NCI-H1417 treated with DMSO at 0.1 percent for 48 hours (cell line): ENCODE measurements at regions not wholly inside any gene's neighbourhood (a gene's known extent, or its start where the extent isn't known, plus 50 kb on each side); places are given as distances from the start of the nearest gene placed in this dataset.
A peak's percentile ranks its signal among the peaks of the same experiment; 100 is the strongest.
"Not testable (repeated sequence)": the region's sequence is repeated elsewhere in the genome, so short reads cannot be mapped to it uniquely, and the experiment has no call there.

Experiments
- DNase-seq: peaks from one replicate; lab custom pipeline; 2025; lab: John Stamatoyannopoulos, UW

DNA sequence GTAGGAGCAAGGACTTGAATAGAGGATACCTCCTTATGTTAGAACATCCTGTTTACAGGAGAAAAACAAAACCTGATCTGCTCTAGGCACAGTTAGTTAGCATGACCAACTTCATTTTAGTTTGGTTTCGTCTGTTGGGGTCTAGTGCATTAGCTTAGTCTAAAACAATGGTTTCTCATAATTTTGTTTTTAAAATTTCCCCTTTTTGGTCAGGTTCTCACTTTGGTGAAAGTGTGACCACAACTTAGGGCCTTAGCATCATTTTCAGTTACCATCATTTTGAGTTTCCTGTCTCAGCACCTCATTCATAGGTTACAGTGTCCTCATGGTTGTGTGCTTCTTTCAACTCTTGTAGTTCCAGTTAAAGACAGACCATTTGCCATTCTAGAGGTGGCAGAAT, 1277.0 kb upstream of the SLC39A10 start:
- DNase-seq, result no peak

DNA sequence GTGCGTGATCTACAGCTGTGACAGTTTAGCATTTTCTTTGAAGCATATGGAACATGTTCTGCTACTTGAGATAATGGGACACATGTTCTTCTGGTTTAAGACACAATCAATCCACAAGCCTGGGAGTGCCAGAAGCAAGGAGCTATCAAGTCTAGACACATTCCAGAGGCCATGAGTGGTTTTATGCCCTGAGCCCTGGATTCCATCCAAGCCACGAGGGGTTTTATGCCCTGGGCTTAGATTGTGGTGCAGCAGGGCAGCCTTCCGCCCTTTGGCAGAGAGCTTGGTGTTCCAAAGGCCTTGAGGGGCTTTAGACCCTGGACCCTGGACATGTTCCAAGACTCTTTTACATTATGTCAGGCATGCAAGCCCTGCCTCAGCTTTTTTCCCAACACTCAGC, 1289.6 kb upstream of the SLC39A10 start:
- DNase-seq, result not testable (repeated sequence)

DNA sequence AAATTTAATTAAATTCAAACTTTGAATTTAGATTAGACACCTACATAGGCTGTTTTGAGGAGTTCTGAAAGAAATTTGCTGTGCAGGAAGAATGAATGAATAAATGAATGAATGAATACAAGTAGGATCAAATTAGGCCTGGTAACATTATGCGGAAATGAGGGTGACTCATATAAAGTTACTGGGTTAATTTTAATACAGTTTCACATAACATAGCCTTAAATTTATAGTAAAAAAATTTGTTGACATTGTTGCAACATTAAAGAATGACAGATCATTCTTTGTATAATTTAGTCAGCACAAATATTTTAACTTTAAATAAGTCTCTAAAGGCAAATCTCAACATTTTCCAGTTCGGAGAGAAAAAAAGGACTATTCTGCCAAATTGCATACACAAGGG, 1293.1 kb upstream of the SLC39A10 start:
- no peak for DNase-seq

DNA sequence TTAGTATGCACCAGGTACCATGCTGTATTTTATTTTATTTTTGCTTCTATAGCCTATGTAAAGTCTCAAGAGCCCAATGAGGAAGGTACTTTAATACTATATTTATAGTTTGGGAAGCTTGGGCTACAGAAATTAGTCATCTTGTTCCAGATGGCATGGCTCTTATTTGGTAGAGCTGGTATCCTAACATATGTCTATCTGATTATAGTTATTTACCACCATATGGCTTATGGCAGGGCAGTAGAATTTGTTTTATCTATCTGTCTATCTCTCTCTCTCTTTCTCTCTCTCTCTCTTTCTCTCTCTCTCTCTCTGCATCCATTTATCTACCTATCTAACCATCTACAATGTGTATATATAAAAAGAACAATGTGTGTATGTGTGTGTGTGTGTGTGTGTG, 1293.7 kb upstream of the SLC39A10 start:
- no peak for DNase-seq

DNA sequence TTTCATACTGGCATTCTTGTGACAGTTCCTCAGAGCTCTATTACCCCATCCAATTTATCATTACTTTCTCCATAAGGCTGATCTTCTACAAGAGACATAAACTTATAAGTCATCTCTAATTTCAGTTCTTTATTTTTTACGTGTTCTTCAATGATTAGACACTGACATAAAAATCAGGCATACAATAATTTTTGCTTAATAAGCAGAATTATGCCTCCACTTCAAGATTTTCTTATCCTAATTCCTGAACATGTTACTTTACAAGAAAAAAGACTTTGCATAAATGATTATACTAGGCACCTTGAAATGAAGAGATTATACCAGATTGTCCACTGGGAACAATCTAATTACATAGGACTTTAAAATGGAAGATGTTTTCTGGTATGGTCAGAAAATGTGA, 1304.5 kb upstream of the SLC39A10 start:
- no peak for DNase-seq

DNA sequence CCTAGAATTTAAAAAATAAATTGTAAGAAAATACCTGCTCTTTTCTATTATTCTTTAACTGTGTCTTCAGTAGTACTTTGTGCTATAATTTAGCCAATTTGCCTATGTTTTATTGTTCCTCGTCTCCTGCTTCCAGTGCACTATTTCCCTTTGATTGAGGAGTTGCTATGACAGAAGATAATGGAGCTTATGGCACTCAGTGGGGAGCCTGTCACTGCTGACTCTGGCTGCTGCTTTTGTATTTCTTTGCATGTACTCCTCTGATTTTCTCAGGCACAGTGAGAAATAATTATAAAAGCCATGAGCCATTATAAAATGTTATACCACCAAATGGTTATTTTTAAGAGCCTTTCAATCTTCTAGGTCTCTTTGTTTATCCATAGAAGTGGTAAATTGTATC, 1310.8 kb upstream of the SLC39A10 start:
- peak; percentile 64 for DNase-seq

DNA sequence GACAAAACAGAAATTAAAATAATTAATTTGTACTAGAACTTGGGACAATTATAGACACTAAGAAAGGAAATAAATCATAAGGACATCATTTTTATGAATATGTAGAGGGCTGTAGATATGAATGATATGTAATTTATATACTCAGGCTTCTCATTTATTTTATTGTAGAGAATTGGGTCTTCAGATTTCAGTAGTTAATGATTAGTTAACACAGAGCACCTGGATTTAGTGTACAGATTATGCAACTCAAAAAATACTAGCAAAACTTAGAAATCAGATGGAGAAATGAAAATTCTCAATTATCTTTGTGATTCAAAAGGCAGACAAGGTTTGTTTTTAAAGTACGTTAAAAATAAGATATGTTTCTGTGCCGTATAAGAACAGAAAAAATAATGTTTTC, 1311.7 kb upstream of the SLC39A10 start:
- DNase-seq, result no peak

DNA sequence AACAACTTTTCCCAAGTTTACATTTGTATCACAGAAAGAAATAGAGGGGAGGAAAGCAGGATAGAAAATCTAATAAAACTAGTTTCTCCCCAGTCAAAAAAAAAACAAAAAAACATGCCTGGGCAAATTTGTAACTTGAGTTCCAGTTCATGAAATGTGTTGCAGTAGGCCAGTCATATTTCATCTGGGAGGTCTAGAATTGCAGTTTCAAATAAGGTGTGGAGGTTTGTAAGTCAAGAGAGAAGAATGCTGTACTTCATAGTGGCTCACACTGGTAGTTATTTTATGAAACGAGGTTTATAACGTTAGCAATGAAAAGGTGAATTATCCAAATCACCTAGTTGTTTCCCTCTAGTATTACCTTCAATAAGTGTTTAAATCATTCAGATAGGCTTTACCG, 1313.9 kb upstream of the SLC39A10 start:
- no peak for DNase-seq

DNA sequence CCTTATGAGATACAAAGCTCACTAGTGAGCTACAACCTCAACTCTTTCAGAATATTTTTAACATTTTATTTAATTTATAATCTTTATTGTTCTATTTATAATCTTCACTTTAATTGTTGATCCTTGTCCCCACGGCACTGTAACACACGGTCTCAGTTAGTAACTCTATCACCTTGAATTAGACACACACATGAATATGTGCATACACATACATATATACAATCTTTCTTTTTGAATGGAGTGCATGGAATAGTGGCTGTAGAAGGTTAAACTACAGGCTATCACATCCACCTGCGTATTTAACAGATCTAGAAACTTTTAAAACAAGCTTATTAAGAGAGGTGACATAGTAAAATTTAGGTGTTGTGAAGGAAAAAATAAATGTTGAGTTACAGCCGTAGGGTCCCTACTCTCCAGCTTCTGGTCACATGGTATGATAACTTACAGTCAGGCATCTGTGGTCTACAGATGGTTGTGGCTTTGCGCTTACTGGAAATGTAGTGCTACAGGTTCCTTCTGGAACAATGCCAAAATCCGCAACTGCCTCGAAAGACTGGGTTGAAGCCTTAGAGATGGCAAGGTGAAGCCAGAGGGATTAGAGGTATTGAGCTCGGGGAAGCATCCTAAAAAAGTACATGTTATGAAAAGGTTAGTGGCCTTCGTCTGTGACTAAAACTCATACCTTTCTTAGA, 1324.1 kb upstream of the SLC39A10 start:
- DNase-seq, result no peak

DNA sequence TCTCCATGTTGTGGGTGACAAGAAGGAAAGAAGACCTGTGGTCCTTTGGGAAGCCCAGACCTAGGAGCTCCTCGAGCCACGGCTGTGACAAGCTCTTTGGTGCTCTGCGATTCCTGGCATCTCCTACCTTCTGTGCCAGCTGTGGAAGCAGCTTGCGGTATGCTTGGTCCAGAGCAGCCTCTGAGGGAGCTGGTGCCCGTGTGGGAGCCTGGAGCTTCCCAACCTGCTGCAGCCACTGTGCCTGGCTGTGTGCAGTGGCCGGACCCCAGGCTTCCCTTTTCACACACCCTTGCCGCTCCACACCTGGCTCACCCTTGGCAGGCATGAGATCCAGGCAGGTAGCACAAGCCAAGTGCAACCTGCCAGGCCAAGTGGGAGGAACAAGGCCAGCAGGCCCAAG, 1328.6 kb upstream of the SLC39A10 start:
- no peak for DNase-seq

DNA sequence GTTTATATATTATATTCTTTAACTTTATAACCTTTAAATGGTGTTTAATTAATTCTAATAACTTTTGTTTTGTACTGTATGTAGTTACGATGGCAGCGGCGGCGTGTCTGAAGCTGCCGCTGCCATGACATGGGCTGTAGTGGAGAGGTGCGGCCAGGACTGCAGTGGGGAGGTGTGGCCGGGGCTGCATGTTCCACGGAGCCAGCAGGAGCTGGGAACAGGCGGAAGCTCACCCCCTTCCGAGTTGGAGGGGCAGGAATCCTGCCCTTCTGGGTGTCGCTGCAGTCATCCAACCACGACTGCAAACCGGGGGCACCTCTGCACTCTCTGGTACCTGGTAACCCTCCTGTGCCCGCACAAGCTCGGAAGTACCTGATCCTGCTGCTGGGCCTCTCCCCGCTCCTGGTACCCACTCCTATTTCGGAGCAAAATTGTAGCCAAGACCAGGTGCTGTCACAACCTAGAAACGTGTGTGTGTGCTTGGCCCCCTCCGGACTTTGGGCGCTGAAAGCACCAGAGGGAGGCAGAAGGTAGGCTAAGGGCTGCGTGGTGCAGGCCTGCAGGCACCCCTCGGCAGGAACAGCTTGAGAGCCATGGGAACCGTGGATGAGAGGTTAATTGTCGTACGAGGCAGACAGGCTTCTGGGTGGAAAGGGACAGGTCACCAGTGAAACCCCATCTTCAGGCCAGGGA, 1329.7 kb upstream of the SLC39A10 start:
- DNase-seq, result no peak

DNA sequence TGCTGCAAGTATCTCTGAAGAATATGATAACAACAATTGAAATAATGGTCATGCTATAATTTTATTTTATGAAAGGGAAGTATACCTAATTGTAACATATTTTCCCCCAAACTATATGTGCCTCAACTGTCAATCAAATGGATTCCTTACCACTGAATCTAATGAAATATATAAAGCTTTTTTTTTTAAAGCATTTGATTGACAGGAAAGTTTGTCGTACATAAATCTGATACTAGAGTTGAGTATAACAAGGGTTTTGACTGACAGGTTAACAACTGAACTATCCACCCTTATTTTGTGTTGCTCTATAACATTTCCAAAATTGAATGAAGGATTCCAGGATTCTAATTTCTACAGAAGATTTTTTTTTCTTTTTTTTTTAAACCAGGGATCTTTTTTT, 1333.3 kb upstream of the SLC39A10 start:
- no peak for DNase-seq

DNA sequence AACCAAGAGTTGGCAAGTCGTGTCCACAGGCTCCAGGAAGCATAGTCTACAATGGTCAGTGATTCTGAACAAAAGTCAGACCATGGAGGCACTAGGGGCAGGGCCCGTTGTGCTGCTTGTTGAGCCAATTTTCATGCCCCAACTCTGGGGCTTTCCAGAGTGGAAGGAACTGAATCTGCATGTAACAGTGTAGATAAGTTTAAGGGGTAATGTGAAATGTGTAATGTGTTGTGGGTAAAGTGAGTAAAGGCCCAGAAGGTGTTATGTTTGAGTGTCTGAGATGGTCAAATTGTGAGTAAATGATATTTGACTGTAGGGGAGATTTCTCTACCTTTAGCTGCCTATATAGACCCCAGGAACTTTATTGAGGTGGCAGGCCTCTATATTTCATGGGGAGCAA, 1336.5 kb upstream of the SLC39A10 start:
- no peak for DNase-seq

DNA sequence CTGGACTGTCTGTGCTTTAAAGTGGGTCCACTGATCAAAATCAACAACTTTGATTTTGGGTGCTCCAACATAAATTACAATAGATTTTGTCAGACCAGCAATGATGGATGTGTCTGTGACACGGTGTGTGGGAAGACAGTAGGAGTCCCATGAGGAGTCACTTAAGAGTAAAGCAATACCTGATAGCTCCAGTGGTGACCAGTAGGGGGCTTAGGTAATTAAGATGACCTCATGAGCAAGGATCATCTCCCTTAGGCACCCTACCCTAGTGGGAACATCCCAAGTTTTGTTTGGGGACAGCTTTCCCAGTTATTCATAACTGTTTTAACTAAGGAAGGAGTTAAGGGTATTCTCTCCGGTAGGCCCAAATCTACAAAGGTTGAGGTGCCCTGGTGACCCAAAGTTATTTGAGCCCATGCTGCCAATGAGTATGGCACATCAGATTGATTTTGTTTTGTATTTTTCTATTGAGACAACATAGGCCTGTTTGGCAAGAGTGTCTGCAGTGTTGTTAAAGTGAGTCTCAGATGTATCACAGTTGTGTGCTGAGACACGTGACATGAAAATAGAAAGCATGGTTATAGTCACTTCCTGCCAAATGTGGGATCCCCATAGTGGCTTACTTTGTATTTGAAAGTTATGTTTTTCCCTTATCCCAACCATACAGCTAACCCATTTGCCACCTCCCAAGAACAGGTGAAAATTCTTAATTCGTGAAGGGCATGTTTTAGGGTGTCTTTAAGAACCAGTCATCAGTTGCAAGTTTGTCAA, 1337.6 kb upstream of the SLC39A10 start:
- no peak for DNase-seq

DNA sequence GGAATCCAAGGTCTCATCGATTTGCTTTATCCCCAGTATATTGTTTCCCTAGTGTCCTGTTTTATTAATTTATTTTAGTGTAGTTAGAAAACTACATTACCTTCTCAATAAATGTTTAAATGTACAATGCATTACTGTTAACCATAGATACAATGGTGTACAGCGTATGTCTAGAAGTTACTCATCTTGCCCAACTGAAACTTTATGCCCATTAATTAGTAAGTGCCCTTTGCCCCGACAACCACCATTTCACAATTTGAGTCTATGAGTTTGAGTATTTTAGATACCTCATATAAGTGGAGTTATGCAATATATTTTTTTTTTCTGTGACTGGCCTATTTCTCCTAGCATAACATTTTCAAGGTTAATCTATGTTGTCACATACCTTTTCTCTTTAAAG, 1343.0 kb upstream of the SLC39A10 start:
- no peak for DNase-seq

DNA sequence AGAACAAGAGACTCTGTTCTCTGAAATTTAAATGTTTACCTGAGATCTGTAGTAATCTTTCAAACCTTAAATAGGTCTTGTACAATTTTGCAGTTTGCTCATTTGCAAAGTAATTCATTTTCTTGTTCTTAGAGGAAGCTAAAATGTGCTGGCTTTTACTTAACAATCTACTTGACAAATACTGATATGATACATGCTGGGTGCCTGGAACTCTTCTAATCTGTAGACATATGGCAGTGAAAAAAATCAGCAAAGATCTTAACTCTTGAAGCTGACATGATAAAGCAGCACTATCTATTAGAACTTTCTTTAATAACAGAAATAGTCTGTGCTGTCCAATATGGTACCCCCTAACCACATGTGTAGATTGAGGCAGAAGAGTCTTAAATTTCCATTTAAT, 1352.8 kb upstream of the SLC39A10 start:
- DNase-seq, result no peak

DNA sequence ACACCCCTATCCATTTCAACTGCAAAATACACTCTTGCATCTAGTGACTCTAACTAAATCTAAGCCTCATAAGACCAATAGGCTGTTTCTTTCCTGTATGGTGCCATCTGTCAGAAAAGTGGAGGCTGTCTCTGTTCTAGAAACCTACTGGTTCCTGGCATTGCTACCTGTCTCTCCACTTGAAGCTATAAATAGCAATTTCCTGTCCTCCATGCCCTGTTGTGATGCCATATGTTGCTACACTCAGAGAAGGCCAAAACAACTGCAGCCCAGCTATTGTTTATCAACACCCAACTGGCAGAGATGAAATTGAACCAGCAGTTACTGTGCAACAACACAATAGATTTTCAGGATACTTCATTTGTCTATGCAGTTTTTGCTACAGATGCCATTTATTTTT, 1355.1 kb upstream of the SLC39A10 start:
- no peak for DNase-seq

DNA sequence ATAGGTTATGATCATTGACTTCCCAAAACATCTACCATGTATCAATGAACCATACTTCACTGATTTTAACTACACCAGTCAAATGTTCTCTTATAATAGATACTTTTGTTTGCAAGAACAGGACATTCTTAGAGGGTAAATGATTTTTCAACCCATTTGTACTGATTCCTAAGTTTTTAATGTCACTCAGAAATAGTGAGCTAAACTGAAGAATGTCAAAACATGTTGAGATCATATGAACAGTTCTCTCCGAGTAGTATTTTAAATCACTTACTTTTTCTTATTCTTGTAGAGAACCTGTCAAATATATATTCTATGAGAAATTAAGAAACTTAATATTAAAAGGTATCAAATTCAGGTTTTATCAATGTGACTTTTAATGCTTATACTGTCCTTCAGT, 1362.9 kb upstream of the SLC39A10 start:
- no peak for DNase-seq

DNA sequence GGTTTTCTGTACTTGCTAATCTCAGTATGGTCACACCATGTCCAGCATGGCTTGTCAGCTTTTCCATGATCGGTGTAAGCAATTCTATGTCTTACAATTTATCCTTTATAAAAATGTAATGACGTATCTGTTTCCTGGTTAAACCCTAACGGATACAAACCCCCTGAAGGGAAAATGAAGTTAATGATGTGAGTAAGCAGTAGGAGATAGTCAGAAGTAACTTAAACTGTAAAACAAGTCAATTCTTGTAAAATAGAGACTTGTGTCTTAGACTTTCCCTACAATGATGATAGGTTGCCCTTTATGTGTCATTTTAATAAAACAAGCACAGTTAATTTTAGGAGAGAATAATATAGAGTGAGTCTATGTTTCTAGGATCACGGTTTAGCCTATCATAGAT, 1365.9 kb upstream of the SLC39A10 start:
- DNase-seq, result no peak

DNA sequence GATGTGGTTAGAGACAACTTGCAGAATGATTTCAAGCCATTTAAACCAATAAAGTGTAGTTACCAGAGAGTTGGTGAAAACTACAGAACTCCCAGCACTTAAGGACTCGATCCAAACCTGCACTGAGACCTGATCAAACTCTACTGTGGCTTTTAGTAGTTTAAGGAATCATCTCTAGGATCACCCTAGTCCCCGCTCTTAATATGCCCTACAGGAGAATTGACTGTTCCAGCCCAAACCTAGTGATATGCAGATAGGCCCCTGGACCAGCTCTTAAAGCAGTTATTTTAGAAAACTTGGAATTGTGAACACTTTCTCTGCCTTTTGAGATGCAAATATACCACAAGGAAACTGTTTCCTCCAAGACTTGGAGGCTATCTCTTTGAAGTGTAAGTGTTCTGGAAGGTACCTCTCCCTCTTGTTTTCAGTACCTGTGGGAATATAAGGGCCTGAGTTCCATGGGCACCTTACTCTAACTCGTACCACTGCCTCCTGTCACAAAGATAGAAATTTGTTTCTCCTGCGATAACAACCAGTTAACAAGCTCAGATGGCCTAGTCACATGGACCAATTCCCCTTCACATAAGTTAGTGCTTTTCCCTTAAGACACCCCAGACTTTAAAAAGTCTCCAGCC, 1367.2 kb upstream of the SLC39A10 start:
- DNase-seq, result no peak

DNA sequence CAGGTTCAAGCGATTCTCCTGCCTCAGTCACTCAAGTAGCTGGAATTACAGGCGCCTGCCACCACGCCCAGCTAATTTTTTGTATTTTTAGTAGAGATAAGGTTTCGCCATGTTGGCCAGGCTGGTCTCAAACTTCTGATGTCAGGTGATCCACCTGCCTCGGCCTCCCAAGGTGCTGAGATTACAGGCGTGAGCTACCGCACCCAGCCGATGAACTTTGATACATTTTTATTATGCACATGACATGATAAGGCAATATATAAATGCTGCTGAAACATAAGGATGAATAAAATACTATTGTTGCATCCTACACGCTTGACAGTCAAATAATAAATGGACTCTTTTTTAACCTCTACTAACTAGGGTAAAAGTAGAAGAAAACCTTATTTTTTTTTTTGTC, 1380.4 kb upstream of the SLC39A10 start:
- DNase-seq, result not testable (repeated sequence)

DNA sequence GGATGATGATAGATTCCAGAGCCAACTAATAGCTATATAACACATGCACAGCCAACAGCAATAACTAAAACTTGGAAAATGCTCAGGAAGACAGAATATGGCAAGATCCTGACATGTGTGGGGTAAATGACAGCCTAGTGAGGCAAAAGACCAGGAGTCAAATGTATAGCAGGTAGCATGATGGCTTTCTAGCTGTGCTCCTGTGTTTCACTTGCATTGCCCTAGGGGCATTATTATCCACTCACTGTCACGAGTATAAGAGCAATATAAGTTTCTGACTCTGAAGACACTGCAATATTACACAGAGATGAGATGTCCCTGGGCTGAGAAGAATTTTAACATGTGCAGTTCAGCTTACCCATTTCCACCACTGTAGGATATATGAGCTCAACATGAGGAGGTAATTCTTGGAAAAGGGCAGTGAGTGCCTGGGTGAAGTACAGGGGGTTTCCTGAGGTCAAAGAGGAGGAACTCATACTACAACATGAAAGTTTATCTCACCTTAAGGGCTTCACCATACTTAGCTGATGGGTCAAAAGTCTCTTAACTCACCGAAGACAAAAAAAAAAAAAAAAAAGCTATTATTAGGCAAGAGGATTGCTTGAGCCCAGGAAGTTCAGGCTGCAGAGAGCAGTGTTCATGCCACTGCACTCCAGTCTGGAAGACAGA, 1385.6 kb upstream of the SLC39A10 start:
- DNase-seq, result no peak
